BE2C (cell line): ENCODE measurements at regions not wholly inside any gene's neighbourhood (a gene's known extent, or its start where the extent isn't known, plus 50 kb on each side); places are given as distances from the start of the nearest gene placed in this dataset.

ENCODE experiments used
- DNase-seq: peaks from one replicate; pipeline ENCODE4 v3.0.0-alpha.2; 2020
- H3K27me3 ChIP-seq: fragments of 250-450 bp; sonication (Bioruptor Pico); 2 replicates; pipeline ENCODE4 v1.5.1; 2020; ENCODE audit warnings: mild to moderate bottlenecking
- H3K36me3 ChIP-seq: fragments of 250-450 bp; sonication (Bioruptor Pico); 2 replicates; pipeline ENCODE4 v1.5.1; 2020; ENCODE audit warnings: mild to moderate bottlenecking
- H3K4me1 ChIP-seq: fragments of 250-450 bp; sonication (Bioruptor Pico); 2 replicates; pipeline ENCODE4 v1.5.1; 2020
- H3K4me3 ChIP-seq: 2 replicates; pipeline ENCODE4 v1.5.1; 2011; ENCODE audit warnings: low read depth, low read length
- H3K9me3 ChIP-seq: fragments of 250-450 bp; sonication (Bioruptor Pico); 2 replicates; pipeline ENCODE4 v1.5.1; 2020
- CTCF ChIP-seq: IDR thresholded peaks from 2 replicates; pipeline ENCODE4 v1.5.1; 2012; ENCODE audit warnings: mild to moderate bottlenecking, low read depth, low read length

- TF ChIP-seq CTCF = no peak
- Histone ChIP-seq H3K27me3 (no peaks in the 10 kb centered on the region), H3K4me3 (no peak overlapping the region), H3K4me1 (no peaks in the 10 kb centered on the region), H3K9me3 (no peaks in the 10 kb centered on the region), H3K36me3 (no peaks in the 10 kb centered on the region)
- DNase-seq = no peak
Measured at GRCh38 chr1:168942165-168942564, 164.3 kb upstream of the ATP1B1 start.

DNA sequence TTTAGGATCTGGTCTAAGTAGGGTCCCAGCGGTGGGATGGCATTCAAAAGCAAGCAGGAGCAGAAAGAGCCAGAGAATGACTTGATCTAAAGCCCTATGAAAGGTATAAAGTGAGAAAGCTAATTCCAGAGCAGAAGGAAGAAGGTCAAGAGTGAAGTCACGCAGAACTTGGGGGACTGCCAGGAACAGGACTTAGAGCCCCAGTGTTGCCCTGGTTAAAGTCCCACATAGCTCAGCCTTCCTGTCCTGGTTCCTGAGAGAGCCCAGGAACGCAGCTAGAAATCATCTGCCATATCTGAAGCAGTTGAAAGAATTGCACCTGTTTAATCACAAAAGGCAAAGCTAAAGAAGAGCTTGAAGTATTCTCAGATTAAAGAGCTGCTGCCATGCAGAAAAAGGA is 160.6 kb upstream of the ATP1B1 start:
- TF ChIP-seq CTCF = no peak
- Histone ChIP-seq H3K4me3 (no peak overlapping the region), H3K27me3 (no peaks in the 10 kb centered on the region), H3K4me1 (no peaks in the 10 kb centered on the region; the same call in 1 of the 2 replicates), H3K9me3 (no peaks in the 10 kb centered on the region), H3K36me3 (no peaks in the 10 kb centered on the region)
- DNase-seq = no peak

- Histone ChIP-seq H3K9me3 (no peaks in the 10 kb centered on the region), H3K36me3 (no peaks in the 10 kb centered on the region), H3K27me3 (no peaks in the 10 kb centered on the region), H3K4me1 (no peaks in the 10 kb centered on the region; the same call in 1 of the 2 replicates), H3K4me3 (no peak overlapping the region)
- DNase-seq = no peak
- TF ChIP-seq CTCF = no peak
Measured at GRCh38 chr1:168947041-168947440, 159.4 kb upstream of the ATP1B1 start.

DNA sequence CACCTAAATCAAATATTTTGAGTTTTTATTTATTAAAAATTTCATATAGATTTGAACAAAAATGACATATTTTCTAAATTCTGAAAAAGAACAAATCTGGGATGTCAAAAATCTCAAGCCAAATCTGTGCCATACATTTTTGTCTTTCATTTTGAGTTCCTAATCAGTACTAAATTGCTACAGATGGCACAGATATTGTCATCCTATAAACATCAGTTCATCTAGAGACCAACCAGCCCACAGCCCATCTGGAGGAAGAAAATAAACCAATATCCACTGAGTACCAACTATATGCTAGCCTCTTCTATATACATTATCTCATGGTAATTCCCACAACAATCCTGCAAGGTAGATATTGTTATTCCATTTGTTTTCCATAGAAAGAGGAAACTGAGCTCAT is 156.8 kb upstream of the ATP1B1 start:
- Histone ChIP-seq H3K36me3 (no peaks in the 10 kb centered on the region), H3K9me3 (no peaks in the 10 kb centered on the region), H3K27me3 (no peaks in the 10 kb centered on the region), H3K4me3 (no peak overlapping the region), H3K4me1 (no peaks in the 10 kb centered on the region; the same call in 1 of the 2 replicates)
- DNase-seq = no peak
- no peak for TF ChIP-seq CTCF

DNA sequence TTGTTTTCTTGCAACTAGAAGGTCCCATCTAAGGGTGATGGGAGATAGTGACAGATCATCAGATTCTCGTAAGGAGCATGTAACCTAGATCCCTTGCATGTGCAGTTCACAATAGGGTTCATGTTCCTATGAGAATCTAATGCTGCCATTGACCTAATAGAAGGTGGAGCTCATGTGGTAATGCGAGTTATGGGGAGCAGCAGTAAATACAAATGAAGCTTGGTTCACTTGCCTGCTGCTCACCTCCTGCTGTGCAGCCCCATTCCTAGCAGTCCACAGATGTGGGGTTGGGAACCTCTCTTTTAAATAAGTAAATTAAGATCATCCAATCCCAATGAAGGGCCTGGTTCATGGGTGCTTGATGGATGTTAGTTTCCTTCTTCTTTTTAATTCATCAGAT is 148.7 kb upstream of the ATP1B1 start:
- Histone ChIP-seq H3K27me3 (no peaks in the 10 kb centered on the region), H3K4me3 (no peak overlapping the region)
- TF ChIP-seq CTCF = no peak

DNA sequence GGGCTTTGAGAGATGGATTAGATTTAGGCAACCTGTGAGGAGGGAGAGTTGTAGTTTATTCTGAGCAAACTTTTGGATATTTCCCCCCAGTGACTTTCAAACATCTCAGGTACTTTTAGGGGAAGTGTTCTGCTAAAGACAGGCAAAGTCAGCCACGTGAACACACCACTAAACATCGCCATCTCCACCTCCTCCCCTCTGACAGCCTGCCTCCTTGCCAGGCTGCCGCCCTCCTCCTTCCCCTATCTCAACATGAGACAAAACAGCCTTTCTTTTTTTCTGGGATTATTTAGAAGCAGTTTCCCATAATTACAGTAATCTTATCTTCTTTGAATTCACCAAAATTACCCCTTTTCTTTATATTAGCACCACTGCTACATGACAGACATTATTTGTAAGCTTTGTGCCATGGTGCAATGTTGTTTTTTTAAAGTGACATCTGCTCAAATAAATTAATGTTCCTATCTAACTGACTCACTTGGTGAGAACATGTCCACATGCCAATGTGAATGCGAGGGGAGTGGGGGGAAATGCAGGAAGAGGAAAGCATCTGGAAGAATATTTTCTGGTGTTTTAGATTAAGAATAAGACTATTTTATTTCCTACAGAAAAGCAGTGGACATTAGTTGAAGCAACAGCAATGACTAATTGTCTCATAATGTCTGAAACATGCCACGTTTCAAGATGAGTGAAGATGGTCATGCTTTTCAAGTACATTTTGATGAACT is 147.8 kb upstream of the ATP1B1 start:
- no peaks in the 10 kb centered on the region for H3K36me3 ChIP-seq
- H3K4me3 ChIP-seq = no peak overlapping the region
- no peak for DNase-seq
- no peak for TF ChIP-seq CTCF
- H3K4me1 ChIP-seq = no peaks in the 10 kb centered on the region
- H3K27me3 ChIP-seq = no peaks in the 10 kb centered on the region
- H3K9me3 ChIP-seq = no peaks in the 10 kb centered on the region

More for the DNA sequence above, 148.7 kb upstream of the ATP1B1 start:
- H3K36me3 ChIP-seq = no peaks in the 10 kb centered on the region
- no peaks in the 10 kb centered on the region for H3K9me3 ChIP-seq
- no peak for DNase-seq
- no peaks in the 10 kb centered on the region for H3K4me1 ChIP-seq
